ENCODE measurements at regions not wholly inside any gene's neighbourhood (a gene's known extent, or its start where the extent isn't known, plus 50 kb on each side); places are given as distances from the start of the nearest gene placed in this dataset.

- no peak for ATAC-seq
- ChIA-PET POLR2A (ENCODE audit: unreplicated experiment) (no interaction called here), CTCF (no interaction called here)
- no peak overlapping the region for H3K4me3 ChIP-seq (ENCODE audit: low read length)
- H4K20me1 ChIP-seq (ENCODE audit: low read length), result no peaks in the 10 kb centered on the region
- H3K79me2 ChIP-seq (ENCODE audit: low read length), result no peaks in the 10 kb centered on the region
- intact Hi-C loops (cut with micrococcal nuclease), result no loop called here
- H3F3A ChIP-seq (ENCODE audit: low read length, unreplicated experiment), result no peaks in the 10 kb centered on the region
- no peaks in the 10 kb centered on the region for H3K36me3 ChIP-seq (ENCODE audit: low read depth, low read length)
- no peak for DNase-seq
- no TSS peak for BruUV-seq (replicated peaks)
- H2AFZ ChIP-seq (ENCODE audit: low read length), result no peak overlapping the region
- H3K4me2 ChIP-seq (ENCODE audit: low read length), result no peak overlapping the region
- H3K9ac ChIP-seq (ENCODE audit: low read length), result no peak overlapping the region
- 0 out of 2 replicates have a peak, but pooled peaks cover 3% of the 10 kb centered on the region for H3K9me3 ChIP-seq (ENCODE audit: low read length)
- no peaks in the 10 kb centered on the region for H3K27me3 ChIP-seq (ENCODE audit: low read length)
- no peak for TF ChIP-seq EZH2 (IDR thresholded peaks at IDR 0.05; ENCODE audit: low read length, unreplicated experiment)
- TF ChIP-seq EZH2phosphoT487 (IDR thresholded peaks at IDR 0.05; ENCODE audit: borderline replicate concordance, low read length), result no peak
- TF ChIP-seq, protein P1, sequence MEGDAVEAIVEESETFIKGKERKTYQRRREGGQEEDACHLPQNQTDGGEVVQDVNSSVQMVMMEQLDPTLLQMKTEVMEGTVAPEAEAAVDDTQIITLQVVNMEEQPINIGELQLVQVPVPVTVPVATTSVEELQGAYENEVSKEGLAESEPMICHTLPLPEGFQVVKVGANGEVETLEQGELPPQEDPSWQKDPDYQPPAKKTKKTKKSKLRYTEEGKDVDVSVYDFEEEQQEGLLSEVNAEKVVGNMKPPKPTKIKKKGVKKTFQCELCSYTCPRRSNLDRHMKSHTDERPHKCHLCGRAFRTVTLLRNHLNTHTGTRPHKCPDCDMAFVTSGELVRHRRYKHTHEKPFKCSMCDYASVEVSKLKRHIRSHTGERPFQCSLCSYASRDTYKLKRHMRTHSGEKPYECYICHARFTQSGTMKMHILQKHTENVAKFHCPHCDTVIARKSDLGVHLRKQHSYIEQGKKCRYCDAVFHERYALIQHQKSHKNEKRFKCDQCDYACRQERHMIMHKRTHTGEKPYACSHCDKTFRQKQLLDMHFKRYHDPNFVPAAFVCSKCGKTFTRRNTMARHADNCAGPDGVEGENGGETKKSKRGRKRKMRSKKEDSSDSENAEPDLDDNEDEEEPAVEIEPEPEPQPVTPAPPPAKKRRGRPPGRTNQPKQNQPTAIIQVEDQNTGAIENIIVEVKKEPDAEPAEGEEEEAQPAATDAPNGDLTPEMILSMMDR (conservative IDR thresholded peaks at IDR 0.05; ENCODE audit: low read depth, low read length), result no peak
- no peak overlapping the region for H3K27ac ChIP-seq (ENCODE audit: low read length)
- H3K4me1 ChIP-seq (ENCODE audit: insufficient read depth, low read length), result no peaks in the 10 kb centered on the region
- H3K9me2 ChIP-seq (replicated peaks; ENCODE audit: low read length), result no peaks in the 10 kb centered on the region
Observed at GRCh38 chr2:126496493-126496892, 159.5 kb upstream of the GYPC start.

- TF ChIP-seq EZH2phosphoT487 (IDR thresholded peaks at IDR 0.05; ENCODE audit: borderline replicate concordance, low read length), result no peak
- TF ChIP-seq, protein P1 (conservative IDR thresholded peaks at IDR 0.05; ENCODE audit: low read depth, low read length), result no peak
- TF ChIP-seq EZH2 (IDR thresholded peaks at IDR 0.05; ENCODE audit: low read length, unreplicated experiment), result no peak
- no TSS peak for BruUV-seq (replicated peaks)
- POLR2A ChIA-PET (ENCODE audit: unreplicated experiment), result no interaction called here
- DNase-seq, result no peak
- H3F3A ChIP-seq (ENCODE audit: low read length, unreplicated experiment), result no peaks in the 10 kb centered on the region
- H3K4me3 ChIP-seq (ENCODE audit: low read length), result no peak overlapping the region
- CTCF ChIA-PET, result no interaction called here
- H3K27me3 ChIP-seq (ENCODE audit: low read length), result no peaks in the 10 kb centered on the region
- no peaks in the 10 kb centered on the region for H4K20me1 ChIP-seq (ENCODE audit: low read length)
- H2AFZ ChIP-seq (ENCODE audit: low read length), result no peak overlapping the region
- no peak overlapping the region for H3K27ac ChIP-seq (ENCODE audit: low read length)
- H3K9me3 ChIP-seq (ENCODE audit: low read length), result no peaks in the 10 kb centered on the region
- H3K36me3 ChIP-seq (ENCODE audit: low read depth, low read length), result no peaks in the 10 kb centered on the region
- H3K4me1 ChIP-seq (ENCODE audit: insufficient read depth, low read length), result no peaks in the 10 kb centered on the region
- H3K9me2 ChIP-seq (replicated peaks; ENCODE audit: low read length), result no peaks in the 10 kb centered on the region
- intact Hi-C loops (cut with micrococcal nuclease), result no loop called here
- H3K4me2 ChIP-seq (ENCODE audit: low read length), result no peak overlapping the region
- H3K79me2 ChIP-seq (ENCODE audit: low read length), result no peaks in the 10 kb centered on the region
- no peak overlapping the region for H3K9ac ChIP-seq (ENCODE audit: low read length)
- no peak for ATAC-seq
Observed at GRCh38 chr2:126503476-126503875, 152.5 kb upstream of the GYPC start.

- intact Hi-C loops (cut with micrococcal nuclease), result no loop called here
Observed at GRCh38 chr2:126504949-126505348, 151.0 kb upstream of the GYPC start.

More at GRCh38 chr2:126504949-126505348, 151.0 kb upstream of the GYPC start:
- Histone ChIP-seq H3K9ac (ENCODE audit: low read length) (no peak overlapping the region), H3K9me3 (ENCODE audit: low read length) (no peaks in the 10 kb centered on the region), H3K9me2 (replicated peaks; ENCODE audit: low read length) (no peaks in the 10 kb centered on the region), H3K27me3 (ENCODE audit: low read length) (no peaks in the 10 kb centered on the region), H3K4me2 (ENCODE audit: low read length) (no peak overlapping the region), H3K79me2 (ENCODE audit: low read length) (no peaks in the 10 kb centered on the region), H3K4me1 (ENCODE audit: insufficient read depth, low read length) (no peaks in the 10 kb centered on the region), H3F3A (ENCODE audit: low read length, unreplicated experiment) (no peaks in the 10 kb centered on the region), H3K27ac (ENCODE audit: low read length) (no peak overlapping the region), H3K4me3 (ENCODE audit: low read length) (no peak overlapping the region), H3K36me3 (ENCODE audit: low read depth, low read length) (no peaks in the 10 kb centered on the region), H4K20me1 (ENCODE audit: low read length) (no peaks in the 10 kb centered on the region), H2AFZ (ENCODE audit: low read length) (no peak overlapping the region)
- DNase-seq (no peak), ATAC-seq (no peak)
- no peak for TF ChIP-seq EZH2 (IDR thresholded peaks at IDR 0.05; ENCODE audit: low read length, unreplicated experiment)
- no peak for TF ChIP-seq EZH2phosphoT487 (IDR thresholded peaks at IDR 0.05; ENCODE audit: borderline replicate concordance, low read length)
- TF ChIP-seq, protein P1 (conservative IDR thresholded peaks at IDR 0.05; ENCODE audit: low read depth, low read length), result no peak
- BruUV-seq (replicated peaks), result no TSS peak
- POLR2A ChIA-PET (ENCODE audit: unreplicated experiment), result no interaction called here
- CTCF ChIA-PET, result no interaction called here
